Liver (tissue), 8 donors: ENCODE measurements at regions not wholly inside any gene's neighbourhood (a gene's known extent, or its start where the extent isn't known, plus 50 kb on each side); places are given as distances from the start of the nearest gene placed in this dataset.

Experiments used
- DNase-seq: peaks from one replicate; pipeline ENCODE4 v3.0.0-alpha.2; 2017; ENCODE audit warnings: low spot score
- H3K27ac ChIP-seq, 2 donors: one replicate each; pipeline ENCODE4 v1.7.0; 2013; ENCODE audit warnings: inconsistent platforms in 2 of 2, low read length in 2 of 2, control low read depth in 1 of 2, low read depth in 1 of 2, mild to moderate bottlenecking in 1 of 2
- H3K27me3 ChIP-seq, 4 donors: one replicate each; pipeline versions ENCODE4 v1.6.1 to v1.7.0; 2013; ENCODE audit warnings: low read length in 3 of 4, inconsistent platforms in 1 of 4, mild to moderate bottlenecking in 1 of 4, moderate library complexity in 1 of 4; ENCODE audit not compliant: control insufficient read depth in 4 of 4, insufficient read depth in 4 of 4
- H3K36me3 ChIP-seq, 4 donors: one replicate each; pipeline versions ENCODE4 v1.6.1 to v1.7.0; 2013; ENCODE audit warnings: low read length in 3 of 4, mild to moderate bottlenecking in 3 of 4, low read depth in 1 of 4, moderate library complexity in 1 of 4; ENCODE audit not compliant: control insufficient read depth in 4 of 4, insufficient read depth in 3 of 4
- H3K4me1 ChIP-seq, 4 donors: one replicate each; pipeline versions ENCODE4 v1.6.1 to v1.7.0; 2013; ENCODE audit warnings: low read length in 3 of 4, mild to moderate bottlenecking in 3 of 4, moderate library complexity in 1 of 4; ENCODE audit not compliant: control insufficient read depth in 4 of 4, insufficient read depth in 4 of 4
- H3K4me3 ChIP-seq, 3 donors: one replicate each; pipeline versions ENCODE4 v1.6.1 to v1.7.0; 2013; ENCODE audit warnings: low read length in 3 of 3, control low read depth in 1 of 3, low read depth in 1 of 3, mild to moderate bottlenecking in 1 of 3
- H3K9ac ChIP-seq, 2 donors: one replicate each; pipeline ENCODE4 v1.7.0; 2013; ENCODE audit warnings: low read length in 2 of 2, mild to moderate bottlenecking in 2 of 2, moderate library complexity in 2 of 2, control low read depth in 1 of 2, low read depth in 1 of 2
- H3K9me3 ChIP-seq, 4 donors: one replicate each; pipeline versions ENCODE4 v1.6.1 to v1.7.0; 2013; ENCODE audit warnings: low read length in 3 of 4; ENCODE audit not compliant: control insufficient read depth in 4 of 4
- EGR1 ChIP-seq, 2 donors: IDR thresholded peaks; 2 replicates each; pipeline ENCODE4 v1.6.1; 2016 to 2018; ENCODE audit warnings: antibody characterized with exemption in 2 of 2, low read depth in 2 of 2
- FOXA2 ChIP-seq: IDR thresholded peaks from 2 replicates; pipeline ENCODE4 v1.6.1; 2016; ENCODE audit warnings: antibody characterized with exemption
- GABPA ChIP-seq, 2 donors: IDR thresholded peaks in 1 of 2; conservative IDR thresholded peaks in 1 of 2; 2 replicates each; pipeline ENCODE4 v1.6.1; 2016; ENCODE audit warnings: antibody characterized with exemption in 2 of 2, mild to moderate bottlenecking in 1 of 2, moderate library complexity in 1 of 2
- HNF4A ChIP-seq, 2 donors: conservative IDR thresholded peaks; 2 replicates each; pipeline ENCODE4 v1.6.1; 2016; ENCODE audit warnings: antibody characterized with exemption in 2 of 2, mild to moderate bottlenecking in 2 of 2
- HNF4G ChIP-seq: IDR thresholded peaks from 2 replicates; pipeline ENCODE4 v1.6.1; 2016; ENCODE audit warnings: antibody characterized with exemption
- JUND ChIP-seq, 2 donors: IDR thresholded peaks; 2 replicates each; pipeline ENCODE4 v1.6.1; 2016; ENCODE audit warnings: antibody characterized with exemption in 2 of 2
- NR2F2 ChIP-seq: IDR thresholded peaks from 2 replicates; pipeline ENCODE4 v1.6.1; 2016; ENCODE audit warnings: antibody characterized with exemption
- RAD21 ChIP-seq, 2 donors: IDR thresholded peaks; 2 replicates each; pipeline ENCODE4 v1.6.1; 2016; ENCODE audit warnings: antibody characterized with exemption in 2 of 2, mild to moderate bottlenecking in 2 of 2
- TAF1 ChIP-seq: conservative IDR thresholded peaks from 2 replicates; pipeline ENCODE4 v1.6.1; 2016; ENCODE audit warnings: antibody characterized with exemption, mild to moderate bottlenecking
- YY1 ChIP-seq: IDR thresholded peaks from 2 replicates; pipeline ENCODE4 v1.6.1; 2016; ENCODE audit warnings: antibody characterized with exemption, mild to moderate bottlenecking
- WGBS: extraction: QIAGEN DNeasy Blood & Tissue Kit; methylation state at CpG from one replicate; pipeline ENCODE4 v1.1.7; 2013; 5-methylcytosine and 5-hydroxymethylcytosine counted together
- TF ChIP-seq, protein P1 (sequence below): fragments of 150-350 bp; IDR thresholded peaks from 2 replicates; pipeline ENCODE4 v1.5.1; 2017; ENCODE audit warnings: improper control_type of control experiment, low read depth, low read length; ENCODE audit not compliant: missing input control
- TF ChIP-seq, protein P2 (sequence below): IDR thresholded peaks from 2 replicates; pipeline ENCODE4 v1.6.1; 2016; ENCODE audit warnings: antibody characterized with exemption
- TF ChIP-seq, protein P3 (sequence below): IDR thresholded peaks from 2 replicates; pipeline ENCODE4 v1.6.1; 2016; ENCODE audit warnings: antibody characterized with exemption
- TF ChIP-seq, protein P4 (sequence below): IDR thresholded peaks from 2 replicates; pipeline ENCODE4 v1.6.1; 2016; ENCODE audit warnings: antibody characterized with exemption
- TF ChIP-seq, protein P5 (sequence below): IDR thresholded peaks from 2 replicates; pipeline ENCODE4 v1.6.1; 2016; ENCODE audit warnings: antibody characterized with exemption, mild to moderate bottlenecking
- donor health status: healthy.
- donor health status: healthy.
- donor health status: healthy.
- donor health status: healthy.
- donor health status: healthy.

DNA sequence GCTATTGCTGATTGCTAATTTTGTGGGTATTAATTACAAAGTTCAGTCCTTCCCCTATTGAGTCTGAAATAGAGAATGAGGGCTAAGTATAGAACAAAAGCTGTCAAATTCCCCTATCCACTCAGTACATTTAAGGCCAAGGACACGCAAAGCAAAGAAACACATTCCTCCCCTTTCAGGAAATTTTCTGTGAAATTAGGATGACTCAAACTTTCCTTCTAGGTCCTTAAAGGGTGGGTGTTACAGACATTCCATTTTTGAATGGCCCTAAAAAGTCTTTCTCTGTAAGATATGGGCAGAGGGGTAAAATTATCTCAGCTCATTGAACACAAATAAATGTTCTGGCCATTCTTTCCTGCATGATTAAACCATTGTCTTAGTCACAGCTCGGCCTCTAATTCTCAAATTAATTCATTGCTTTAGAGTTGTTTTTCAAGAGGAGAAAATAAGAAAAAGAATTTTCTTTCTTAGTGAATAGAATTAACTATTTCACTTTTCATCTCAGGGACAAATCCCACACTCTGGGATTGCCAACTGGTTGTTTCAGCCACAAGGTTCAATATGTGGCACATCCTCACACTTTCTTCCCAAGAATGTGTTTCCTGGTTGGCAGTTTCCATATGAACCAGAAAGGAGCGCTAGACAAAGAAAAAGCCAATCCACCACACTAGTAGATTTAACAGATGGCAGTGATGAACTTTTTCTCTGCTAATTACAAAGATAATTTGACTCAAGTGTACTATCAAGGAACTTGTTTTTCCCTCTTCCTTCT, 424.1 kb downstream of the ZNF385D start:
- Histone ChIP-seq H3K36me3 (no peaks in the 10 kb centered on the region), H3K9ac (no peak overlapping the region)
- no peak for TF ChIP-seq JUND (IDR thresholded peaks at IDR 0.05)
- TF ChIP-seq, protein P1, sequence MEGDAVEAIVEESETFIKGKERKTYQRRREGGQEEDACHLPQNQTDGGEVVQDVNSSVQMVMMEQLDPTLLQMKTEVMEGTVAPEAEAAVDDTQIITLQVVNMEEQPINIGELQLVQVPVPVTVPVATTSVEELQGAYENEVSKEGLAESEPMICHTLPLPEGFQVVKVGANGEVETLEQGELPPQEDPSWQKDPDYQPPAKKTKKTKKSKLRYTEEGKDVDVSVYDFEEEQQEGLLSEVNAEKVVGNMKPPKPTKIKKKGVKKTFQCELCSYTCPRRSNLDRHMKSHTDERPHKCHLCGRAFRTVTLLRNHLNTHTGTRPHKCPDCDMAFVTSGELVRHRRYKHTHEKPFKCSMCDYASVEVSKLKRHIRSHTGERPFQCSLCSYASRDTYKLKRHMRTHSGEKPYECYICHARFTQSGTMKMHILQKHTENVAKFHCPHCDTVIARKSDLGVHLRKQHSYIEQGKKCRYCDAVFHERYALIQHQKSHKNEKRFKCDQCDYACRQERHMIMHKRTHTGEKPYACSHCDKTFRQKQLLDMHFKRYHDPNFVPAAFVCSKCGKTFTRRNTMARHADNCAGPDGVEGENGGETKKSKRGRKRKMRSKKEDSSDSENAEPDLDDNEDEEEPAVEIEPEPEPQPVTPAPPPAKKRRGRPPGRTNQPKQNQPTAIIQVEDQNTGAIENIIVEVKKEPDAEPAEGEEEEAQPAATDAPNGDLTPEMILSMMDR = no peak
- TF ChIP-seq TAF1 = no peak
- TF ChIP-seq RAD21 (IDR thresholded peaks at IDR 0.05) = no peak
- TF ChIP-seq HNF4G = no peak
- TF ChIP-seq, protein P2, sequence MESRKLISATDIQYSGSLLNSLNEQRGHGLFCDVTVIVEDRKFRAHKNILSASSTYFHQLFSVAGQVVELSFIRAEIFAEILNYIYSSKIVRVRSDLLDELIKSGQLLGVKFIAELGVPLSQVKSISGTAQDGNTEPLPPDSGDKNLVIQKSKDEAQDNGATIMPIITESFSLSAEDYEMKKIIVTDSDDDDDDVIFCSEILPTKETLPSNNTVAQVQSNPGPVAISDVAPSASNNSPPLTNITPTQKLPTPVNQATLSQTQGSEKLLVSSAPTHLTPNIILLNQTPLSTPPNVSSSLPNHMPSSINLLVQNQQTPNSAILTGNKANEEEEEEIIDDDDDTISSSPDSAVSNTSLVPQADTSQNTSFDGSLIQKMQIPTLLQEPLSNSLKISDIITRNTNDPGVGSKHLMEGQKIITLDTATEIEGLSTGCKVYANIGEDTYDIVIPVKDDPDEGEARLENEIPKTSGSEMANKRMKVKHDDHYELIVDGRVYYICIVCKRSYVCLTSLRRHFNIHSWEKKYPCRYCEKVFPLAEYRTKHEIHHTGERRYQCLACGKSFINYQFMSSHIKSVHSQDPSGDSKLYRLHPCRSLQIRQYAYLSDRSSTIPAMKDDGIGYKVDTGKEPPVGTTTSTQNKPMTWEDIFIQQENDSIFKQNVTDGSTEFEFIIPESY = no peak
- TF ChIP-seq NR2F2 = no peak
- TF ChIP-seq FOXA2 = no peak
- no peak for TF ChIP-seq YY1
- TF ChIP-seq GABPA (IDR thresholded peaks at IDR 0.05 in 1 of 2, conservative IDR thresholded peaks at IDR 0.05 in 1 of 2) = no peak
- no peak for TF ChIP-seq EGR1 (IDR thresholded peaks at IDR 0.05; ENCODE audit: low read depth in 2 of 2)
- TF ChIP-seq, protein P3, sequence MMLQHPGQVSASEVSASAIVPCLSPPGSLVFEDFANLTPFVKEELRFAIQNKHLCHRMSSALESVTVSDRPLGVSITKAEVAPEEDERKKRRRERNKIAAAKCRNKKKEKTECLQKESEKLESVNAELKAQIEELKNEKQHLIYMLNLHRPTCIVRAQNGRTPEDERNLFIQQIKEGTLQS = no peak
- TF ChIP-seq, protein P4, sequence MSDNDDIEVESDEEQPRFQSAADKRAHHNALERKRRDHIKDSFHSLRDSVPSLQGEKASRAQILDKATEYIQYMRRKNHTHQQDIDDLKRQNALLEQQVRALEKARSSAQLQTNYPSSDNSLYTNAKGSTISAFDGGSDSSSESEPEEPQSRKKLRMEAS = no peak

DNA sequence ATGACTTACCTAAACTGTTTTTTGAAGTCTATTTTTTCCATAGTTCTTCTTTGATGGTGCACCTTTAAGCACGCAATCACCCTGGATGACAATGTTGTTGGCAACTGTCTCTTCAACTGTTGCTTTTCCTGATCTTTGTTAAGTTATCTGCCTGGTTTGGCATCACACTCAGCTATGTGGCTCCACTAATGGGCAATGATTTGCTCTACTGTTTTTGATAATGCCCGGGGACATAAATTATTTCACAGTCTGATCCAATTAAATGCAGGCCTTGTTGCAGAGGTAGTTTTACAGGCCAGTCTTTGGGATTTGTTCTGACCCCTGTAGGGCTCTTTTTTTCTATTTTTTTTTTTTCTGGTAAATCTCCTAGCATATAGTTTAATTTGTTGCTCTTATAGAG, 436.3 kb downstream of the ZNF385D start:
- no peak for DNase-seq
- TF ChIP-seq RAD21 (IDR thresholded peaks at IDR 0.05) (no peak), TAF1 (no peak), HNF4G (no peak), EGR1 (IDR thresholded peaks at IDR 0.05; ENCODE audit: low read depth in 2 of 2) (no peak), JUND (IDR thresholded peaks at IDR 0.05) (no peak), FOXA2 (no peak), YY1 (no peak), HNF4A (conservative IDR thresholded peaks at IDR 0.05) (no peak)
- TF ChIP-seq, protein P2 = no peak
- TF ChIP-seq, protein P5, sequence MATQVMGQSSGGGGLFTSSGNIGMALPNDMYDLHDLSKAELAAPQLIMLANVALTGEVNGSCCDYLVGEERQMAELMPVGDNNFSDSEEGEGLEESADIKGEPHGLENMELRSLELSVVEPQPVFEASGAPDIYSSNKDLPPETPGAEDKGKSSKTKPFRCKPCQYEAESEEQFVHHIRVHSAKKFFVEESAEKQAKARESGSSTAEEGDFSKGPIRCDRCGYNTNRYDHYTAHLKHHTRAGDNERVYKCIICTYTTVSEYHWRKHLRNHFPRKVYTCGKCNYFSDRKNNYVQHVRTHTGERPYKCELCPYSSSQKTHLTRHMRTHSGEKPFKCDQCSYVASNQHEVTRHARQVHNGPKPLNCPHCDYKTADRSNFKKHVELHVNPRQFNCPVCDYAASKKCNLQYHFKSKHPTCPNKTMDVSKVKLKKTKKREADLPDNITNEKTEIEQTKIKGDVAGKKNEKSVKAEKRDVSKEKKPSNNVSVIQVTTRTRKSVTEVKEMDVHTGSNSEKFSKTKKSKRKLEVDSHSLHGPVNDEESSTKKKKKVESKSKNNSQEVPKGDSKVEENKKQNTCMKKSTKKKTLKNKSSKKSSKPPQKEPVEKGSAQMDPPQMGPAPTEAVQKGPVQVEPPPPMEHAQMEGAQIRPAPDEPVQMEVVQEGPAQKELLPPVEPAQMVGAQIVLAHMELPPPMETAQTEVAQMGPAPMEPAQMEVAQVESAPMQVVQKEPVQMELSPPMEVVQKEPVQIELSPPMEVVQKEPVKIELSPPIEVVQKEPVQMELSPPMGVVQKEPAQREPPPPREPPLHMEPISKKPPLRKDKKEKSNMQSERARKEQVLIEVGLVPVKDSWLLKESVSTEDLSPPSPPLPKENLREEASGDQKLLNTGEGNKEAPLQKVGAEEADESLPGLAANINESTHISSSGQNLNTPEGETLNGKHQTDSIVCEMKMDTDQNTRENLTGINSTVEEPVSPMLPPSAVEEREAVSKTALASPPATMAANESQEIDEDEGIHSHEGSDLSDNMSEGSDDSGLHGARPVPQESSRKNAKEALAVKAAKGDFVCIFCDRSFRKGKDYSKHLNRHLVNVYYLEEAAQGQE = no peak
- TF ChIP-seq, protein P4 = no peak
- Histone ChIP-seq H3K9me3 (no peaks in the 10 kb centered on the region), H3K27ac (no peak overlapping the region), H3K4me3 (no peak overlapping the region), H3K9ac (no peak overlapping the region), H3K36me3 (no peaks in the 10 kb centered on the region), H3K27me3 (no peaks in the 10 kb centered on the region), H3K4me1 (no peaks in the 10 kb centered on the region)
- 85% methylated on average over 2 of the region's 2 CpGs for WGBS

More for the DNA sequence above, 424.1 kb downstream of the ZNF385D start:
- H3K27ac ChIP-seq = no peak overlapping the region
- 74% methylated on average over 3 of the region's 3 CpGs for WGBS
- H3K4me1 ChIP-seq = peaks cover 0 to 6% (median 2%) of the 10 kb centered on the region in 4 donors
- H3K4me3 ChIP-seq = no peak overlapping the region
- no peaks in the 10 kb centered on the region for H3K9me3 ChIP-seq
- no peak for DNase-seq
- H3K27me3 ChIP-seq = no peaks in the 10 kb centered on the region
